Esophagus (tissue), 2 donors: ENCODE measurements at regions not wholly inside any gene's neighbourhood (a gene's known extent, or its start where the extent isn't known, plus 50 kb on each side); places are given as distances from the start of the nearest gene placed in this dataset.

ENCODE experiments used
- H3K27ac ChIP-seq, 2 donors: one replicate each; pipeline ENCODE4 v1.5.1; 2013; ENCODE audit warnings: low read depth in 2 of 2, mild to moderate bottlenecking in 2 of 2, inconsistent platforms in 1 of 2, low read length in 1 of 2, moderate library complexity in 1 of 2
- H3K27me3 ChIP-seq, 2 donors: one replicate each; pipeline ENCODE4 v1.6.1; 2013; ENCODE audit warnings: low read length in 2 of 2, control low read depth in 1 of 2, mild to moderate bottlenecking in 1 of 2; ENCODE audit not compliant: insufficient read depth in 2 of 2, control insufficient read depth in 1 of 2
- H3K36me3 ChIP-seq, 2 donors: one replicate each; pipeline ENCODE4 v1.6.1; 2013; ENCODE audit warnings: low read length in 1 of 2; ENCODE audit not compliant: control insufficient read depth in 2 of 2, insufficient read depth in 2 of 2
- H3K4me1 ChIP-seq, 2 donors: one replicate each; pipeline ENCODE4 v1.6.1; 2013; ENCODE audit warnings: low read length in 1 of 2; ENCODE audit not compliant: control insufficient read depth in 2 of 2, insufficient read depth in 2 of 2
- H3K4me3 ChIP-seq, 2 donors: one replicate each; pipeline ENCODE4 v1.5.1; 2013; ENCODE audit warnings: low read length in 2 of 2, mild to moderate bottlenecking in 2 of 2, low read depth in 1 of 2, moderate library complexity in 1 of 2
- H3K9me3 ChIP-seq, 2 donors: one replicate each; pipeline ENCODE4 v1.6.1; 2013; ENCODE audit warnings: mild to moderate bottlenecking in 2 of 2, low read depth in 1 of 2, low read length in 1 of 2, moderate library complexity in 1 of 2; ENCODE audit not compliant: control insufficient read depth in 2 of 2, insufficient read depth in 1 of 2
- WGBS, 2 donors: extraction: QIAGEN DNeasy Blood & Tissue Kit; methylation state at CpG; one replicate each; pipeline ENCODE4 v1.1.7; 2013; 5-methylcytosine and 5-hydroxymethylcytosine counted together
- donor health status: healthy with polysubstance abuse.
- donor health status: Bipolar disorder and iron deficiency.

DNA sequence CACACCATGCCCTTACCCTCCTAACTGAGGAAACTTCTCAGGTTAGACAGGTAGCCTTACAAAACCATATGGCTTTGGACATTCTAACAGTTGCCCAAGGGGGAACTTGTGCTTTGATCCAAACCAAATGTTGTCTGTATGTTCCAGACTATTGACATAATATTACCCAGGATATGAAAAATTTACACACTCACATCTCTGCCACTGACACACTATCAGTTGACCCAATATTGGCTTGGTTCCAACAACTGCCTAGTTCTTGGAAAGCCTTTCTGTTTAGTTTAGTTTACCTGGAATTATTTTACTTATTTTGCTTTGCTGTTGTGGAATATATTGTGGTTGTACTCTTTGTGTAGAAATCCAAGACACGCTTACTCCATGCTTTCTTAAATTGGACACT is 178.4 kb downstream of the RNF152 start:
- no peaks in the 10 kb centered on the region for H3K27me3 ChIP-seq
- H3K4me3 ChIP-seq: no peak overlapping the region
- no peaks in the 10 kb centered on the region for H3K36me3 ChIP-seq
- no peaks in the 10 kb centered on the region for H3K9me3 ChIP-seq
- WGBS, 2 donors: 83 to 93% methylated on average over 1 of the region's 1 CpG
- no peaks in the 10 kb centered on the region for H3K4me1 ChIP-seq
- no peak overlapping the region for H3K27ac ChIP-seq

DNA sequence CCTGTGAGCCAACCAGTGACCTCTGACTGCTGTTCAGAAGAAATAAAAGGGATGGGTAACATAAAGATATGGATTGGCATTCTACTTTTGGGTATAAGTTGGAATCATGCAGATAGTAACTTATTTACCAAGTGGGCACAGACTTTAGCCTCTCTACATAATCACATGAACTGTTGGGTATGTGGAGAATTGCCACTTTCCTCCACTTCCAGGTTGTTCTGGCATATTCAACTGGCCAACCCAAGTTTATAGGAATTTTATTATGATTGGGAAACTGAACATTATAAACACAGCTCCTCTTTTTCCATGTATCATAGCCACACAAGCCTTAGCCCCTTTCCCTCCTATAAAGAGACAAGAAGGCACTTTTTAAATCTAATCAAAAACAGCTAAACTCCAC is 179.3 kb downstream of the RNF152 start:
- Histone ChIP-seq H3K9me3 (no peaks in the 10 kb centered on the region), H3K4me3 (no peak overlapping the region), H3K4me1 (no peaks in the 10 kb centered on the region), H3K27ac (no peak overlapping the region), H3K27me3 (no peaks in the 10 kb centered on the region), H3K36me3 (no peaks in the 10 kb centered on the region)

DNA sequence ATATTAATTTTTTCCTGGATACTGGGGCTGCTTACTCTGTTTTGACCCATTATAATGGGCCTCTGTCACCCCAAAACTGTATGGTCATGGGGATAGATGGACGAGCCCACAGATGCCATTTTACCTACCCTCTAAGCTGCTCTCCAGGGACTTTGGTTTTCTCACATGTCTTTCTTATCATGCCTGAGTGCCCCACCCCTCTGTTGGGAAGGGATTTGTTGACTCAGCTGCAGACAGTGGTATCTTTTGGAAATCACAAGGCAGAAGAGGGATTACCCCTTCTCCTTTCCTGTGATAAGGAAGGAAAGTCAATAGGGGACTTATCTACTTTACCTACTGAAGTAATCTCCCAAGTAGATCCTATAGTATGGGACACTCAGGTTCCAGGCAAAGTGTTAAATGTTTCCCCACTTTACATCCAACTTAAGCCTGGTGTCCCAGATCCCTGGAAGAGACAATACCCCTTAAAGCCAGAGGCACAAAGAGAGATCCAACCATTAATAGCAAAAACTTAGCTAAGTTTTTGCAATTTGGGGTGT is 182.7 kb downstream of the RNF152 start:
- Histone ChIP-seq H3K27me3 (no peaks in the 10 kb centered on the region), H3K4me1 (no peaks in the 10 kb centered on the region), H3K4me3 (no peak overlapping the region), H3K27ac (no peak overlapping the region), H3K9me3 (no peaks in the 10 kb centered on the region), H3K36me3 (no peaks in the 10 kb centered on the region)
- WGBS, 2 donors: 76 to 92% methylated on average over 1 of the region's 1 CpG

DNA sequence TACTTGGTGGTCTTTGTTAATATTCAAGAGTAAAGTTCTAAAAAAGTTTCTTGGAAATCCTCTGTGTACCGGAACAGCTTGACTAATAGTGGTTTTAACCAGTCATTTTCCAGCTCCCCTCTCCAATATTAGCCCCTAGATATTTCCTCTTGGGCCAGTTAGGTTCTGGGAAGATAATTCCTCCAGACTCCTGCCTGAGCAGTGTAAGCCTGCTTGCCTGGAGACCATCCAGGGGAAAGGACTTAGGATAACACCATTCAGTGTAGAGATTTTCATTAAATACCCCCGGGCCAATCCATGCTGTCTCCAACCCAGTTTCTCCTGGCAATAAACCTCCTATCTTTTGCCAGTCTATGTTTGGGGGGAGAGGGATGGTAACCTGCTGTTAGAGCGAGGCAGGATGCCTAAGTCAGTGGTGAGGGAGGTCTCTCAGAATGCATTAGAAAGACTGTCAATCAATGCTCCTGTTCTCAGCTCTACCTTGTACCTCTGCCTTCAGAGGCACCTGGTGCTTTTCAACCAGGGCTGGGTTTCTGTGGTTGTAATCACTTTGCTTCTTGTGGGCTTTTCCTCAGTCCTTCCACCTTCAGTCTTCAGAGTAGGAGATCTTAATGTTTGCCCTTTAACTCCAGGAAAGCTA is 186.4 kb downstream of the RNF152 start:
- 39 to 49% methylated on average over 3 of the region's 3 CpGs for WGBS, 2 donors
- Histone ChIP-seq H3K4me1 (no peaks in the 10 kb centered on the region), H3K9me3 (peaks cover 0 to 2% of the 10 kb centered on the region in 2 donors), H3K27me3 (no peaks in the 10 kb centered on the region), H3K27ac (no peak overlapping the region), H3K36me3 (no peaks in the 10 kb centered on the region), H3K4me3 (no peak overlapping the region)

GRCh38 chr18:61703508-61703907 is 189.3 kb downstream of the RNF152 start:
- no peaks in the 10 kb centered on the region for H3K27me3 ChIP-seq
- no peaks in the 10 kb centered on the region for H3K4me1 ChIP-seq
- H3K27ac ChIP-seq: no peak overlapping the region
- H3K4me3 ChIP-seq: no peak overlapping the region
- H3K36me3 ChIP-seq: no peaks in the 10 kb centered on the region
- peaks cover 0 to 2% of the 10 kb centered on the region in 2 donors for H3K9me3 ChIP-seq

GRCh38 chr18:61702007-61702406 is 190.8 kb downstream of the RNF152 start:
- Histone ChIP-seq H3K36me3 (no peaks in the 10 kb centered on the region), H3K27ac (no peak overlapping the region), H3K4me3 (no peak overlapping the region), H3K27me3 (no peaks in the 10 kb centered on the region), H3K4me1 (no peaks in the 10 kb centered on the region), H3K9me3 (peaks cover 0 to 2% of the 10 kb centered on the region in 2 donors)
- 76 to 79% methylated on average over 3 of the region's 3 CpGs for WGBS, 2 donors

DNA sequence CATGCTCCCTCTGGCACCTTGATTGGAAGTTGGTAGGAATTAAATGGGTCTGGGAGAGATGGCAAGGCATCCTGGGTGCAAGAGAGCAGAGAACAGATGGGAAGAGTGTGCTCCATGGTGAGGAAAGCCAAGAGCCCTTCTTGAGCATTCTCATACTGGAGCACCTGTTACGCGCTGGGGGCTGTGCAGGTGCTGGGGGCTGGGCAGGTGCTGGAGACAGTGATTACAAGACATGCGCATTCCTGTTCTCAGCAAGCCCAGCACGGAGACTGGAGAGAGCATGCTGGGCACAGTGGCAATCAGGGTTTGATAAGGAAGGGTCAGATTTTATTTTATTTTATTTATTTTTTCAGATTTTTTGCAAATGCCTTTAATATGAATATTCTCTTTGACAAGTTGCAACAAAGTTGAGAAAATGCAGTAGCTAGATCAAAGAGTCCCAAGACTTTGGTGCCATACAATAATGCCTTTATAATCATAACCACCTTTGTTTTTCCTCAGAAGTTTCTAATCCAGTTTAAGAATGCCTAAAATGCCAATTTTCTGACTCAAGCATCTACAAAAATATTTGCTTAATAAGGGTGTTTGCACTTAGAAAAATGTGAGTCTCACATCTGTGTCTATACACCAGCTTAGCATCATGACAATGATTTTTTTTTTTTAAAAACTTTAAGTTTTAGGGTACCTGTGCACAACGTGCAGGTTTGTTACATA is 193.3 kb downstream of the RNF152 start:
- H3K9me3 ChIP-seq: peaks cover 0 to 2% of the 10 kb centered on the region in 2 donors
- H3K27ac ChIP-seq: no peak overlapping the region
- WGBS, 2 donors: 79 to 86% methylated on average over 5 of the region's 5 CpGs
- H3K4me3 ChIP-seq: no peak overlapping the region
- H3K36me3 ChIP-seq: no peaks in the 10 kb centered on the region
- H3K27me3 ChIP-seq: no peaks in the 10 kb centered on the region
- H3K4me1 ChIP-seq: no peaks in the 10 kb centered on the region

DNA sequence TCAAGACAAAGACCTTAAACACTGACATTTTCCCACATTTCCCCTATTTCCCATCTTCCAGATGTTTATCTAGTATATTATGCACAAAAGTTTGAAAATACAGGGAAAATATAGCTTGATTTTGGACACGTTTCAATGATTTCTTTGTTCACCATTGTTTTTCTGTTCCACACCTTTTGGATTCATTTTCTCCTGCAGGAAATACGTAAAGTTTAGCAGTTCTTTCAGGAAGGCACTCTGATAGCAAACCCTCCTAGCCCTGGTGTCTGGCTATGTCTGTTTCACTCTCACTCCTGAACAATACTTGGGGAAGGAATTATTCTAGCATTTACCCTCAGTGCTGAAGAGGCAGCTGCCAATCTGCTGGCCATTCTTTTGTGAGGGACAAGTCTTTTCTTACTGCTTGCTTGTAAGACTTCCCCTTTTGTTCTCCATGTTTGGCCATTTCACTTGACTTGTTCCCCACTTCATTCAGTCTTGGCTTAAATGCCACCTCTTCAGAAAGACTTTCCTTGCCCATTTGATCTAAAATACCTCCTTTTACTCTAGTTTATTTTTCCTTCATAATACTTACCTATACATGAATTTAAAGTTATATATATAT is 195.4 kb downstream of the RNF152 start:
- no peaks in the 10 kb centered on the region for H3K27me3 ChIP-seq
- no peak overlapping the region for H3K27ac ChIP-seq
- no peak overlapping the region for H3K4me3 ChIP-seq
- no peaks in the 10 kb centered on the region for H3K4me1 ChIP-seq
- 69 to 78% methylated on average over 2 of the region's 2 CpGs for WGBS, 2 donors
- no peaks in the 10 kb centered on the region for H3K36me3 ChIP-seq
- H3K9me3 ChIP-seq: no peaks in the 10 kb centered on the region

DNA sequence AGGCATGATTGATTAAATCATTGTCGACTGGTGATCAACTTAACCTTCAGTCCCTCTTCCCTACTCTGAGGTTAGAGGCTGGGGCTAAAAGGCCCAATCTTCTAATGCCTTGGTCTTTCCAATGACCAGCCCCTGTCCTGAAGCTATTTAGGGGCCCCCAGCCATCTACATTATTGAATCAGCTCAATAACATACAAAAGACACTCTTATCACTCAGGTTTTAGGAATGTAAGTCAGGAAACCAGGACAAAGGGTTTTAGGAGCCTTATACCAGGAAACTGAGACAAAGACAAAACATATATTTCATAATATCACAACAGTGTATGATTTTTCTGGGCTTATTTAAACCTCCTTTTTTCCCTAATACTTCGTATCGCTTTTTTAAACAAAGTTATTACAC is 198.6 kb downstream of the RNF152 start:
- WGBS, 2 donors: 73 to 88% methylated on average over 3 of the region's 3 CpGs
- Histone ChIP-seq H3K36me3 (no peaks in the 10 kb centered on the region), H3K27ac (no peak overlapping the region), H3K4me1 (no peaks in the 10 kb centered on the region), H3K9me3 (no peaks in the 10 kb centered on the region), H3K4me3 (no peak overlapping the region), H3K27me3 (no peaks in the 10 kb centered on the region)
